CD4-positive, alpha-beta memory T cell (primary cell): ENCODE measurements at regions not wholly inside any gene's neighbourhood (a gene's known extent, or its start where the extent isn't known, plus 50 kb on each side); places are given as distances from the start of the nearest gene placed in this dataset.

ENCODE experiments used
- CTCF ChIA-PET: fragments of 350-600 bp; sonication (Branson Sonifier 250); formaldehyde crosslinking; loops from one replicate; lab custom pipeline; 2021; ENCODE audit warnings: inconsistent platforms; ENCODE audit not compliant: partially characterized antibody; lab: Charles Lee
- POLR2A ChIA-PET: fragments of 350-600 bp; sonication (Branson Sonifier 250); formaldehyde crosslinking; loops from one replicate; lab custom pipeline; 2021; ENCODE audit not compliant: partially characterized antibody; lab: Charles Lee
- DNase-seq, 5 donors: peaks; one replicate each; pipeline versions ENCODE4 v3.0.0 to v3.0.0-alpha.2; 2020 to 2022; ENCODE audit warnings: mixed read lengths in 1 of 5
- H3K27ac ChIP-seq: one replicate; pipeline ENCODE4 v1.7.0; 2013; ENCODE audit warnings: low read depth, low read length
- H3K27me3 ChIP-seq: 2 replicates; pipeline ENCODE4 v1.7.0; 2013; ENCODE audit warnings: mild to moderate bottlenecking, low read length, moderate library complexity; ENCODE audit not compliant: insufficient read depth
- H3K36me3 ChIP-seq: 2 replicates; pipeline ENCODE4 v1.7.0; 2013; ENCODE audit warnings: mild to moderate bottlenecking, low read length, moderate library complexity; ENCODE audit not compliant: insufficient read depth
- H3K4me1 ChIP-seq: 2 replicates; pipeline ENCODE4 v1.7.0; 2013; ENCODE audit warnings: mild to moderate bottlenecking, low read length, moderate library complexity; ENCODE audit not compliant: insufficient read depth
- H3K4me3 ChIP-seq, 2 donors: one replicate each; pipeline ENCODE4 v1.7.0; 2013; ENCODE audit warnings: low read length in 2 of 2, mild to moderate bottlenecking in 1 of 2
- H3K9me3 ChIP-seq, 2 donors: one replicate each; pipeline ENCODE4 v1.7.0; 2013; ENCODE audit warnings: low read length in 2 of 2, control low read depth in 1 of 2; ENCODE audit not compliant: control insufficient read depth in 1 of 2
- H3K27ac Mint-ChIP-seq, 7 donors: one replicate each; pipeline ENCODE4 v1.8.0; 2020 to 2021; ENCODE audit warnings: mixed read lengths in 7 of 7, mild to moderate bottlenecking in 6 of 7, inconsistent platforms in 3 of 7, moderate library complexity in 3 of 7
- H3K27me3 Mint-ChIP-seq, 2 donors: one replicate each; pipeline ENCODE4 v1.8.0; 2020 to 2021; ENCODE audit warnings: mixed read lengths in 2 of 2
- H3K36me3 Mint-ChIP-seq, 2 donors: one replicate each; pipeline ENCODE4 v1.8.0; 2020 to 2021; ENCODE audit warnings: mixed read lengths in 2 of 2, inconsistent platforms in 1 of 2, mild to moderate bottlenecking in 1 of 2
- H3K4me1 Mint-ChIP-seq, 4 donors: one replicate each; pipeline ENCODE4 v1.8.0; 2020 to 2021; ENCODE audit warnings: mixed read lengths in 4 of 4, mild to moderate bottlenecking in 1 of 4
- H3K4me3 Mint-ChIP-seq, 8 donors: one replicate each; pipeline ENCODE4 v1.8.0; 2020 to 2021; ENCODE audit warnings: mixed read lengths in 8 of 8, mild to moderate bottlenecking in 7 of 8, moderate library complexity in 6 of 8, inconsistent platforms in 3 of 8
- H3K9me3 Mint-ChIP-seq, 8 donors: one replicate each; pipeline ENCODE4 v1.8.0; 2020 to 2021; ENCODE audit warnings: mixed read lengths in 8 of 8, mild to moderate bottlenecking in 5 of 8, inconsistent platforms in 3 of 8, moderate library complexity in 1 of 8
- intact Hi-C: fragments of 100-400 bp; cut with micrococcal nuclease; formaldehyde crosslinking; loops from one replicate; pipeline ENCODE4 v1.15.1; 2023

DNA sequence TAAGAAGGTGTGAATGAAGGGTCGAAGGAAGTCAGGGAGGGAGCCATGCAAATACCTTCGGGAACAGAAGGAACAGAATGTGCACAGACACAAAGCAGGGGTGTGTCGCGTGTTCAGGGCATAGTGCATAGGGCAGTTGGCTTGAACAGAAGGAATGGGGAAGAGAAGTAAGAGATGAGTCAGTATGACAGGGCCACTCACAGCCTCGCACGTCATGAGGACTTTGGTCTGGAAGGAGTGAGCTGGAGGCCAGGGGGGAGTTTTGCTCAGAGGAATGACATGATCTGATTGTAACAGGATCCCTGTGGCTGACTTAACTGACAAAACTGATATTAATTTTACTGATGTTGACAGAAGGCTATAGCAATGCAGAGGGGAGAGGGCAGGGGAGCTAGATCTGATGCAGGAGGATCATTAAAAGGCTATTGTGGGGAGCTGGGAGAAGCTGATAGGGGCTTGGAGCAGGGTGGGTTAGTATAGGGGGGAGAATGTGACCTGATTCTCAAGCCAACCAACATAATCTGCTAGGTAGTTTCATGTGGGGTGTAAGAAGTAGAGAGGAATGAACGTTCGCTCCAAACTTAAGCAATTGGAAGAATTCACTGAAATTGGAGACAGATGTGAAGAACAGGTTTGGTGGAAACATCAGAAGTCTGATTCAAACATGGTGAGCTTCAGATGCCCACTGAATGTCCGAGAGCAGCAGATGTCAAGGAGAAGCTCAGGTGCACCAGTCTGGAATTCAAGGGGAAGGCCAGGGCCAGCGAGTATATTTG lies 60.4 kb upstream of the COPS8 start:
- POLR2A ChIA-PET, result no interaction called here
- no peaks in the 10 kb centered on the region for H3K27me3 ChIP-seq
- DNase-seq, result no peak
- no peaks in the 10 kb centered on the region for H3K4me1 ChIP-seq
- Mint-ChIP-seq H3K27me3 (peaks cover 0 to 1% of the 10 kb centered on the region in 2 donors), H3K36me3 (no peaks in the 10 kb centered on the region), H3K9me3 (peaks cover 0 to 2% (median 0%) of the 10 kb centered on the region in 8 donors), H3K4me1 (peaks cover 0 to 2% (median 0%) of the 10 kb centered on the region in 4 donors), H3K4me3 (no peak overlapping the region), H3K27ac (no peak overlapping the region)
- H3K27ac ChIP-seq, result no peak overlapping the region
- no peaks in the 10 kb centered on the region for H3K9me3 ChIP-seq
- no peak overlapping the region for H3K4me3 ChIP-seq
- no peaks in the 10 kb centered on the region for H3K36me3 ChIP-seq
- intact Hi-C loops, result loop anchor here (10.0 kb wide), 1 partner anchor 100 kb away; no protein-coding TSS in a partner anchor
- CTCF ChIA-PET, result interaction anchor here (0.6 to 4.3 kb wide), 4 partner anchors 8 to 672 kb away, joined by 3 to 21 read pairs (median 6); no protein-coding TSS in a partner anchor

DNA sequence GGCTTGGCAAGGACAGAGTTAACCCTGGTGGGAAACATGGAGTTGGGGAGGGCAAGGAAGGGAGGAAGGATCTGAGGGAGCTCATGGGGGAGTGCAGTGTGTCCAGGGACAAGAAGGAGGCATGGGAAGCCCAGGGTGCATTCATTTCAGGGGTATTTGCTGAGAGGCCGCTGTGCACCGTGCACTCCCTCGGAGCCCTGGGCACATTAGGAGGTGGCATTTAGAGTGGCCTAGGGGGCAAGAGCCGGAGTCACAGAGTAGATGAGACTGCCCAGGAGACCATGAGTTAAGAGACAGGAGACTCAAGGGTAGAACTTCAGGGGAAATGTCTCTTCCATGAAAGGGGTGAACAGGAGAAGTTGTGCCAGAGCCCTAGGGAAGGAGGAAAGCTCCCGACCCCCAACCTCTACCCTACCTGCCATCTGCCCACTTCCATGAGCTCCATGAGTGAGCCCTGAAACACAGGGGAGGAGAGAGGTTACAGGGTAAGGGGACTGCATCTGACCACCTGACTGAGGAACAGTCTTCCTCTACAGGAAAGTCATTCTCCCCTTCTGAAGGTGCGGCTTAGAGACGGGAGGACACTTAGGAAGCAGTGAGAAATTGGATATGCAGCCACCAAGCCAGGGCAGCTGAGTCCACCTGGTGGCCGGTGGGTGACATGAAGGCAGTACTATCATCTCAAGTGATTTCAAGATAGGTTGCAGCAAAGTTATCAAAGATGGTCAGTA lies 58.5 kb upstream of the COPS8 start:
- POLR2A ChIA-PET, result no interaction called here
- CTCF ChIA-PET, result interaction anchor here (0.8 to 4.3 kb wide), 10 partner anchors 9 to 673 kb away, joined by 3 to 21 read pairs (median 5); partner anchors contain the start of gene ACKR3

DNA sequence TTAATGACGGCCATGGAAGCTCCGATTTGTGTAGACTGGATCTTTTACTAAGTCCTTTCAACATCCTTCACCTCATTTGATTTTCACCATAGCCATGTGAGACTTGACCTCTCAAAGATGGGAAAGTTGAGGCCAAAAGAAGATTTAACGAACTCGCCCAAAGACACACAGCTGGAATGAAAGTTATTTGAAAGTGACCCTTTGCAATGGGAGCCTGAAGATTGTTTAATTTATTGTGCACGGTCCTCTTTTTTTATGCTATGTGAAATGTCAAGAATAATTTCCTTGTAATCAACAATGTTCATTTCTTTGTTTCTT lies 58.0 kb upstream of the COPS8 start:
- intact Hi-C loops, result loop anchor here (1.0 to 10.0 kb wide), 3 partner anchors 103 to 674 kb away; partner anchors contain the start of gene ACKR3

More for the DNA sequence above, 58.5 kb upstream of the COPS8 start:
- Mint-ChIP-seq H3K27me3 (peaks cover 0 to 1% of the 10 kb centered on the region in 2 donors), H3K9me3 (peaks cover 0 to 2% (median 0%) of the 10 kb centered on the region in 8 donors), H3K4me3 (no peak overlapping the region), H3K36me3 (no peaks in the 10 kb centered on the region), H3K27ac (no peak overlapping the region), H3K4me1 (peaks cover 0 to 2% (median 0%) of the 10 kb centered on the region in 4 donors)
- intact Hi-C loops, result loop anchor here (1.0 to 10.0 kb wide), 3 partner anchors 102 to 674 kb away; partner anchors contain the start of gene ACKR3
- Histone ChIP-seq H3K4me3 (no peak overlapping the region), H3K36me3 (no peaks in the 10 kb centered on the region), H3K27me3 (no peaks in the 10 kb centered on the region), H3K9me3 (no peaks in the 10 kb centered on the region), H3K4me1 (no peaks in the 10 kb centered on the region), H3K27ac (no peak overlapping the region)
- DNase-seq, result peak; percentile 21 to 41 (median 29)

DNA sequence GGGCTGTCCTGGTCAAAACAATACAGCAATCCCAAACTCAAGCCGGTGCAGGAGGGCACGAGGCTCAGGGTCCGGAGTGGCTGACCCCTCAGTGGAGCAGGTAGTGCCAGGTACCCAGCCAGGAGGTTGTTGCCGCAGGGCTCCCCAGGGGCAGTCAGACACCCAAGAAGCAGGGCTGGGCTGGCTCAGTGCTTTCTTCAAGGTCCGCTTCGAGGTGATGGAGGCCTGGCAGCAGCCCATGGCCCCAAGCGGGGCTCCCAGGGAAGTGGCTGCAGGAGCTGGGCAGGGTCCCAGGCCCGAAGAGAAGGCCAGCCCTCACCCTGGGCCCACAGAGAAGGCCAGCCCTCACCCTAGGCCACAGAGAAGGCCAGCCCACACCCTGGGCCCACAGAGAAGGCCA lies 55.3 kb upstream of the COPS8 start:
- Mint-ChIP-seq H3K36me3 (no peaks in the 10 kb centered on the region), H3K27ac (no peak overlapping the region), H3K4me3 (no peak overlapping the region), H3K4me1 (peaks cover 0 to 2% (median 0%) of the 10 kb centered on the region in 4 donors), H3K27me3 (no peaks in the 10 kb centered on the region), H3K9me3 (no peaks in the 10 kb centered on the region)
- H3K36me3 ChIP-seq, result no peaks in the 10 kb centered on the region
- H3K9me3 ChIP-seq, result no peaks in the 10 kb centered on the region
- intact Hi-C loops, result no loop called here
- H3K4me3 ChIP-seq, result no peak overlapping the region
- H3K27ac ChIP-seq, result no peak overlapping the region
- ChIA-PET CTCF (interaction anchor here (0.7 kb wide), 1 partner anchor 517 kb away, joined by 4 read pairs; no protein-coding TSS in a partner anchor), POLR2A (no interaction called here)
- no peak for DNase-seq
- no peaks in the 10 kb centered on the region for H3K27me3 ChIP-seq
- H3K4me1 ChIP-seq, result no peaks in the 10 kb centered on the region

More for the DNA sequence above, 58.0 kb upstream of the COPS8 start:
- Histone ChIP-seq H3K36me3 (no peaks in the 10 kb centered on the region), H3K4me3 (no peak overlapping the region), H3K9me3 (no peaks in the 10 kb centered on the region), H3K27me3 (no peaks in the 10 kb centered on the region), H3K4me1 (no peaks in the 10 kb centered on the region), H3K27ac (no peak overlapping the region)
- peaks cover 0 to 2% (median 0%) of the 10 kb centered on the region in 8 donors for H3K9me3 Mint-ChIP-seq
- DNase-seq, result no peak
- no peaks in the 10 kb centered on the region for H3K36me3 Mint-ChIP-seq
- H3K27ac Mint-ChIP-seq, result no peak overlapping the region
- peaks cover 0 to 1% of the 10 kb centered on the region in 2 donors for H3K27me3 Mint-ChIP-seq
- peaks cover 0 to 2% (median 0%) of the 10 kb centered on the region in 4 donors for H3K4me1 Mint-ChIP-seq
- POLR2A ChIA-PET, result no interaction called here
- CTCF ChIA-PET, result interaction anchor here (0.8 to 4.3 kb wide), 10 partner anchors 9 to 674 kb away, joined by 3 to 21 read pairs (median 5); partner anchors contain the start of gene ACKR3
- H3K4me3 Mint-ChIP-seq, result no peak overlapping the region

- Mint-ChIP-seq H3K4me1 (no peaks in the 10 kb centered on the region), H3K27me3 (peaks cover 0 to 2% of the 10 kb centered on the region in 2 donors), H3K27ac (no peak overlapping the region), H3K9me3 (no peaks in the 10 kb centered on the region), H3K36me3 (no peaks in the 10 kb centered on the region), H3K4me3 (no peak overlapping the region)
- ChIA-PET CTCF (interaction anchor here (1.1 to 1.4 kb wide), 2 partner anchors 9 to 464 kb away, joined by 3 to 4 read pairs; partner anchors contain the start of gene ACKR3), POLR2A (no interaction called here)
- H3K27me3 ChIP-seq, result no peaks in the 10 kb centered on the region
- no peak for DNase-seq
- no peaks in the 10 kb centered on the region for H3K4me1 ChIP-seq
- intact Hi-C loops, result no loop called here
- no peak overlapping the region for H3K27ac ChIP-seq
- H3K36me3 ChIP-seq, result no peaks in the 10 kb centered on the region
- H3K9me3 ChIP-seq, result no peaks in the 10 kb centered on the region
- no peak overlapping the region for H3K4me3 ChIP-seq
These were observed 52.1 kb upstream of the COPS8 start for GRCh38 chr2:237033536-237034060.

DNA sequence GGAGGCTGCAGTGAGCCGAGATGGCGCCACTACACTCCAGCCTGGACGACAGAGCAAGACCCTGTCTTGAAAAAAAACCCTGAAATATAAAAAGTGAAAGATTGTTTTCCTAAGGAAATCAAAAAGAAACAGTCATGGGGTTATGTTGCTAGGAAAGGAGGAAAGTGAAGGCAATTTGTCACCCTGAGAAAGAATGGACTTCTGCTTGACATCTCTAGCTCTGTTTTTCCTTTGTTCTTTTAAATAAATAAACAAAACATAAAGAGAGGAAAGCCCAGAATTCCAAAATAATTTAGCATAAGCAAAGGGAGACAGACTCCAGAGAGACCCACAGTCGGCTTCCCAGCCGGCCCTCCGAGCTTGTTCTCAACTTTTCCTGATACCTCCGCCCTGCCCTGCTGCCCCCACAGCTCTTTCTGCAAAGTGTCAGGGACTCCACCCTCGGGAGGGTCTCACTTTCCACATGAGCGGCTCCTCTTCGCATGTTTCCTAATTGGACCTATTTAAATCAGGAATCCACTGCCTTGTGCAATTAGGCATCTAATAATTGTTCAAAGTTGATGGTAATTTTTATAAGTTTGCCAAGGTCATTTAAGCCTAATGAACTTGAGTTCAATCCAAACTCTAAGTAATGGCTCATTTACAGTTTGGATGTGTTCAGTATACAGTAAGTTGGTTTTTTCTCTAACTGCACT lies 49.8 kb upstream of the COPS8 start:
- Mint-ChIP-seq H3K27me3 (peaks cover 0 to 2% of the 10 kb centered on the region in 2 donors), H3K27ac (no peak overlapping the region), H3K36me3 (no peaks in the 10 kb centered on the region), H3K4me3 (no peak overlapping the region), H3K9me3 (no peaks in the 10 kb centered on the region), H3K4me1 (no peaks in the 10 kb centered on the region)
- no peak overlapping the region for H3K27ac ChIP-seq
- no peak overlapping the region for H3K4me3 ChIP-seq
- intact Hi-C loops, result no loop called here
- H3K4me1 ChIP-seq, result no peaks in the 10 kb centered on the region
- CTCF ChIA-PET, result interaction anchor here (1.5 kb wide), 1 partner anchor 10 kb away, joined by 4 read pairs; no protein-coding TSS in a partner anchor
- DNase-seq, result no peak
- H3K27me3 ChIP-seq, result no peaks in the 10 kb centered on the region
- no peaks in the 10 kb centered on the region for H3K36me3 ChIP-seq
- H3K9me3 ChIP-seq, result no peaks in the 10 kb centered on the region
- POLR2A ChIA-PET, result no interaction called here
